ENCODE measurements at regions not wholly inside any gene's neighbourhood (a gene's known extent, or its start where the extent isn't known, plus 50 kb on each side); places are given as distances from the start of the nearest gene placed in this dataset.
"Not testable (repeated sequence)": the region's sequence is repeated elsewhere in the genome, so short reads cannot be mapped to it uniquely, and the experiment has no call there.

GRCh38 chr1:102472520-102472919, 475.8 kb upstream of the OLFM3 start:
- DNase-seq (ENCODE audit: low read depth): no peak
- no peak overlapping the region for H3K4me3 ChIP-seq (ENCODE audit: low read depth, low read length)
- TF ChIP-seq, protein P1, sequence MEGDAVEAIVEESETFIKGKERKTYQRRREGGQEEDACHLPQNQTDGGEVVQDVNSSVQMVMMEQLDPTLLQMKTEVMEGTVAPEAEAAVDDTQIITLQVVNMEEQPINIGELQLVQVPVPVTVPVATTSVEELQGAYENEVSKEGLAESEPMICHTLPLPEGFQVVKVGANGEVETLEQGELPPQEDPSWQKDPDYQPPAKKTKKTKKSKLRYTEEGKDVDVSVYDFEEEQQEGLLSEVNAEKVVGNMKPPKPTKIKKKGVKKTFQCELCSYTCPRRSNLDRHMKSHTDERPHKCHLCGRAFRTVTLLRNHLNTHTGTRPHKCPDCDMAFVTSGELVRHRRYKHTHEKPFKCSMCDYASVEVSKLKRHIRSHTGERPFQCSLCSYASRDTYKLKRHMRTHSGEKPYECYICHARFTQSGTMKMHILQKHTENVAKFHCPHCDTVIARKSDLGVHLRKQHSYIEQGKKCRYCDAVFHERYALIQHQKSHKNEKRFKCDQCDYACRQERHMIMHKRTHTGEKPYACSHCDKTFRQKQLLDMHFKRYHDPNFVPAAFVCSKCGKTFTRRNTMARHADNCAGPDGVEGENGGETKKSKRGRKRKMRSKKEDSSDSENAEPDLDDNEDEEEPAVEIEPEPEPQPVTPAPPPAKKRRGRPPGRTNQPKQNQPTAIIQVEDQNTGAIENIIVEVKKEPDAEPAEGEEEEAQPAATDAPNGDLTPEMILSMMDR (conservative IDR thresholded peaks at IDR 0.05; ENCODE audit: low read depth, low read length): no peak

DNA sequence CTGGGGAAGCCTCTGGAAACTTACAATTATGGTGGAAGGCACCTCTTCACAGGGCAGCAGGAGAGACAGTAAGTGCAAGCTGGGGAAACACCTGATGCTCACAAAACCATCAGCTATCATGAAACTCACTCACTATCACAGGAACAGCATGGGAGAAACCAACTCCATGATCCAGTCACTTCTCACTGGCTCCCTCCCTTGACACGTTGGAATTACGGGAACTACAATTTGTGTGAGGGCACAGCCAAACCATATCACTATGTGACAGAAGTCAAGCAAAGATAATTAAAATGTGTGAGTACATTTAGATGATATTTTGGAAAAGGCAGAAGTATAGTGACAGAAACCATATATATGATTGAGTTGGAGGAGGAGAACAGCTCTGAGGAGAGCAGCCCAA, 474.0 kb upstream of the OLFM3 start:
- TF ChIP-seq, protein P1 (conservative IDR thresholded peaks at IDR 0.05; ENCODE audit: low read depth, low read length): no peak
- DNase-seq (ENCODE audit: low read depth): no peak
- H3K4me3 ChIP-seq (ENCODE audit: low read depth, low read length): no peak overlapping the region

DNA sequence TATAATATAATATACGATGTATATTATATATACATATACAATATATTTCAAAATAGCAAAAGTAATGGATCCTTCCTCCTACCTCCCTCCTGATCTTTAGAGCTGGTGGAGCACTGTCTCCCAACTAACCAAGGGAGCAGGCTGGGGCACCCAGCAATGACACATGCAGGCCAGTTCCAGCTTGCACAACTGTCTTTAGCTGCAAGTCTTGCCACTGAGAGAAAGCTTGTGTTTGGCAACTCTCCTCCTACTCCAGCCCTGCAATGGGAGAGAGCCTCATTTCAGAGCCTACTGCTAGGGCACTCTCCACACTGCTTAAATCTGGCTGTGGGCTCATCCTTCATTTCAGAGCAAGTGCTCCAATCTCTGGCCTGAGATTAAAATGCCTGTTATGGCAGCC, 469.8 kb upstream of the OLFM3 start:
- no peak for DNase-seq (ENCODE audit: low read depth)
- TF ChIP-seq, protein P1 (conservative IDR thresholded peaks at IDR 0.05; ENCODE audit: low read depth, low read length): no peak
- H3K4me3 ChIP-seq (ENCODE audit: low read depth, low read length): no peak overlapping the region

DNA sequence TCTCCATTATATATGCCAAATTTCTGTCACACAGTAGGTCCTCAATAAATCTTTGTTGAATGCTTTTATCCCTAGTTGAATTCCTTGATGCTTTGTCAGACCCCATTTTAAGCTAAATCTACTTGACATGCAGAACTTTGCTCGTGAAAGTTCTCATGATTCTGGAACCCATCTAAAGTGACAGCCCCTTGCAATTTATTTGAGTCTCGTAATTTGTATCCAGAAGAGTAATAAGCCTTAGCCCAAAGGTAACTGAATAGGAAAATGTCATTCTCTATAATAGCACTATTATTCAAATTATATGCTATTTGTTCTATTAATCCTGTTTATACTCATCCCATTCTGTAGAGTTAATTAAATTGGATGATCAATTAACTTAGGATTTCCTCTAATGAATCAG, 466.6 kb upstream of the OLFM3 start:
- no peak overlapping the region for H3K4me3 ChIP-seq (ENCODE audit: low read depth, low read length)
- DNase-seq (ENCODE audit: low read depth): no peak
- TF ChIP-seq, protein P1 (conservative IDR thresholded peaks at IDR 0.05; ENCODE audit: low read depth, low read length): no peak

DNA sequence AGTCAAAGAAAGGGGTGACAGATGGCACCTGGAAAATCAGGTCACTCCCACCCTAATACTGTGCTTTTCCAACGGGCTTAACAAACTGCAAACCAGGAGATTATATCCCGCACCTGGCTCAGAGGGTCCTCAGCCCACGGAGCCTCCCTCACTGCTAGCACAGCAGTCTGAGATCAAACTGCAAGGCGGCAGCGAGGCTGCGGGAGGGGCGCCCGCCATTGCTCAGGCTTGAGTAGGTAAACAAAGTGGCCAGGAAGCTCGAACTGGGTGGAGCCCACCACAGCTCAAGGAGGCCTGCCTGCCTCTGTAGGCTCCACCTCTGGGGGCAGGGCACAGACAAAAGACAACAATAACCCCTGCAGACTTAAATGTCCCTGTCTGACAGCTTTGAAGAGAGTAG, 445.6 kb upstream of the OLFM3 start:
- not testable (repeated sequence) for DNase-seq (ENCODE audit: low read depth)

DNA sequence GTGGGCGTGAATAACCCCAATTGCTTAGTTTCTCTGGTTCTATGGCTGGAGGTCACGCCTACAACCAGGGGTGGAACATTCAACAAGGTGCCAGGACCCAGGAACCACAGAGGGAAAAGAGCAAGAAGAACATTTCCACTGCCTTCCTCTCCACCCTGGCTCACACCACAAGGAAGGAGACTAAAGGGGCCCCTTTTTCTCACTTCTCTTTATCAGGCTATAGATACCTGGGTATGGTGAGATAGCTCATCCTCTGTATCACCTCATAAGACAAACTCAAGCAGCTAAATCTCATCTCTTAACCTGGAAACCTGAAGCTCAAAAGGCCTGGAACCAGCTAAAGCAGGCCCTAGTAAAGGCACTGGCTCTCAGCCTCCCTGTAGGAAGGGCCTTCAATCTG, 438.8 kb upstream of the OLFM3 start:
- DNase-seq (ENCODE audit: low read depth): no peak
- TF ChIP-seq, protein P1 (conservative IDR thresholded peaks at IDR 0.05; ENCODE audit: low read depth, low read length): no peak
- H3K4me3 ChIP-seq (ENCODE audit: low read depth, low read length): no peak overlapping the region

More for the DNA sequence above, 445.6 kb upstream of the OLFM3 start:
- not testable (repeated sequence) for H3K4me3 ChIP-seq (ENCODE audit: low read depth, low read length)

GRCh38 chr1:102434421-102434820, 437.7 kb upstream of the OLFM3 start:
- no peak for DNase-seq (ENCODE audit: low read depth)
- no peak overlapping the region for H3K4me3 ChIP-seq (ENCODE audit: low read depth, low read length)
- TF ChIP-seq, protein P1 (conservative IDR thresholded peaks at IDR 0.05; ENCODE audit: low read depth, low read length): peak; percentile 24

GRCh38 chr1:102431253-102431652, 434.5 kb upstream of the OLFM3 start:
- no peak overlapping the region for H3K4me3 ChIP-seq (ENCODE audit: low read depth, low read length)
- TF ChIP-seq, protein P1 (conservative IDR thresholded peaks at IDR 0.05; ENCODE audit: low read depth, low read length): no peak
- no peak for DNase-seq (ENCODE audit: low read depth)
